Neural progenitor cell (in vitro differentiated cells): ENCODE measurements at regions not wholly inside any gene's neighbourhood (a gene's known extent, or its start where the extent isn't known, plus 50 kb on each side); places are given as distances from the start of the nearest gene placed in this dataset.

Source experiments
- CTCF ChIP-seq: fragments of 200-600 bp; sonication (generic); IDR thresholded peaks from 2 replicates; pipeline ENCODE4 v1.5.1; 2017; ENCODE audit warnings: antibody characterized with exemption, mild to moderate bottlenecking
- EZH2 ChIP-seq: fragments of 200-600 bp; sonication (generic); IDR thresholded peaks from 2 replicates; pipeline ENCODE4 v1.6.1; 2017; ENCODE audit warnings: antibody characterized with exemption, mild to moderate bottlenecking, moderate library complexity

DNA sequence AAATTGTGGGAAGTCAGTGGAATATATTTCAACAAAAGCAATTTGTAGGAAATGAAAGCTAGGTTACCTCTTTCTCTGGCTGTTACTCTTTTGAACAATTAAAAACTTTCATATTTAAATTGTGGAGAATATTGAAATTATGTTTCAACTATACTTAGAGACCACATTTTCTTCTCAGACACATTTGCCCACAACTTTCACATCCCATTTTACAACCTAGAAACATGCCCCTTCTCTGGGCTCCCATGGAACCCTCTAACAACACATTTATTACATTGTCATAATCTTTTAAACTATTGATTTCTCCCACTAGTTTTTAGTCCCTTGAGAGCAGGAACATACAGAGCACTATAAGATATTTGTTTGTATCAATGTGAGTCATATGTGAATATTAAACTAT lies 211.7 kb upstream of the TTC14 start:
- no peak for TF ChIP-seq EZH2
- TF ChIP-seq CTCF: no peak
